WI38 (cell line): ENCODE measurements at regions not wholly inside any gene's neighbourhood (a gene's known extent, or its start where the extent isn't known, plus 50 kb on each side); places are given as distances from the start of the nearest gene placed in this dataset.

Experiments used
- H3K4me3 ChIP-seq: 2 replicates; pipeline ENCODE4 v1.5.1; 2011; ENCODE audit warnings: low read depth, mild to moderate bottlenecking, control low read depth, low read length
- CTCF ChIP-seq: IDR thresholded peaks from 2 replicates; pipeline ENCODE4 v1.5.1; 2012; ENCODE audit warnings: low read depth, mild to moderate bottlenecking, control low read depth, low read length

GRCh38 chr19:30314805-30315155 is 57.4 kb upstream of the ZNF536 start:
- H3K4me3 ChIP-seq, result no peak overlapping the region
- no peak for TF ChIP-seq CTCF

GRCh38 chr19:30315159-30315558 is 57.0 kb upstream of the ZNF536 start:
- H3K4me3 ChIP-seq, result no peak overlapping the region
- no peak for TF ChIP-seq CTCF

- TF ChIP-seq CTCF, result no peak
- no peak overlapping the region for H3K4me3 ChIP-seq
Observed at GRCh38 chr19:30316000-30316491, 56.1 kb upstream of the ZNF536 start.

- no peak overlapping the region for H3K4me3 ChIP-seq
- TF ChIP-seq CTCF, result no peak
Observed at GRCh38 chr19:30316560-30317106, 55.6 kb upstream of the ZNF536 start.

- H3K4me3 ChIP-seq, result no peak overlapping the region
- TF ChIP-seq CTCF, result no peak
Observed at GRCh38 chr19:30317403-30317802, 54.8 kb upstream of the ZNF536 start.

GRCh38 chr19:30318261-30318660 is 53.9 kb upstream of the ZNF536 start:
- TF ChIP-seq CTCF, result no peak
- H3K4me3 ChIP-seq, result no peak overlapping the region

- no peak overlapping the region for H3K4me3 ChIP-seq
- no peak for TF ChIP-seq CTCF
Observed at GRCh38 chr19:30318936-30319335, 53.2 kb upstream of the ZNF536 start.
